Lower lobe of right lung (tissue), 2 donors: ENCODE measurements at regions not wholly inside any gene's neighbourhood (a gene's known extent, or its start where the extent isn't known, plus 50 kb on each side); places are given as distances from the start of the nearest gene placed in this dataset.
"Not testable (repeated sequence)": the region's sequence is repeated elsewhere in the genome, so short reads cannot be mapped to it uniquely, and the experiment has no call there.

Experiments used
- ATAC-seq, 2 donors: fragments of 200-7000 bp; cut with Tn5 transposase; one replicate each; pipeline ENCODE4 v1.9.1; 2020 to 2022; ENCODE audit warnings: mild to moderate bottlenecking in 2 of 2, moderate library complexity in 2 of 2
- DNase-seq: peaks from one replicate; pipeline ENCODE4 v3.0.0-alpha.2; 2020
- H3K27ac ChIP-seq: fragments of 200-600 bp; one replicate; pipeline ENCODE4 v1.8.0; 2022
- H3K27me3 ChIP-seq: fragments of 200-600 bp; one replicate; pipeline ENCODE4 v1.8.0; 2022; ENCODE audit warnings: low read depth
- H3K36me3 ChIP-seq: fragments of 200-600 bp; one replicate; pipeline ENCODE4 v1.8.0; 2022; ENCODE audit warnings: mild to moderate bottlenecking
- H3K4me1 ChIP-seq: fragments of 200-600 bp; one replicate; pipeline ENCODE4 v1.8.0; 2022
- H3K4me3 ChIP-seq: fragments of 200-600 bp; one replicate; pipeline ENCODE4 v1.8.0; 2022; ENCODE audit warnings: mild to moderate bottlenecking
- H3K9me3 ChIP-seq: fragments of 200-600 bp; one replicate; pipeline ENCODE4 v1.8.0; 2022
- CTCF ChIP-seq: fragments of 200-600 bp; IDR thresholded peaks from one replicate; pipeline ENCODE4 v1.8.0; 2022; ENCODE audit warnings: antibody characterized with exemption, mild to moderate bottlenecking
- intact Hi-C: fragments of 100-400 bp; cut with DNase I; formaldehyde crosslinking; loops from one replicate; pipeline ENCODE4 v1.11.0; 2022
- donor health status: DM: no; HTN: yes; CAD: no; lungs with severe emphysema.

GRCh38 chr2:146413086-146413610 lies 1431.7 kb upstream of the ACVR2A start:
- no peaks in the 10 kb centered on the region for H3K27me3 ChIP-seq
- no peak for TF ChIP-seq CTCF
- intact Hi-C loops = no loop called here
- H3K36me3 ChIP-seq = no peaks in the 10 kb centered on the region
- peak in 1 of 2 donors; percentile 19 for ATAC-seq
- H3K27ac ChIP-seq = no peak overlapping the region
- H3K4me1 ChIP-seq = no peaks in the 10 kb centered on the region
- no peaks in the 10 kb centered on the region for H3K9me3 ChIP-seq
- DNase-seq = no peak
- H3K4me3 ChIP-seq = no peak overlapping the region

- ATAC-seq = no peak
These were observed 1432.2 kb upstream of the ACVR2A start for GRCh38 chr2:146412625-146413024.

GRCh38 chr2:146405402-146406309 lies 1439.2 kb upstream of the ACVR2A start:
- H3K36me3 ChIP-seq, H3K27ac ChIP-seq, DNase-seq, ATAC-seq, H3K4me1 ChIP-seq, H3K27me3 ChIP-seq, H3K4me3 ChIP-seq, H3K9me3 ChIP-seq, intact Hi-C loops: not testable (repeated sequence)

More at GRCh38 chr2:146412625-146413024, 1432.2 kb upstream of the ACVR2A start:
- no peak for TF ChIP-seq CTCF
- H3K27ac ChIP-seq = no peak overlapping the region
- intact Hi-C loops = no loop called here
- no peaks in the 10 kb centered on the region for H3K4me1 ChIP-seq
- DNase-seq = no peak
- H3K27me3 ChIP-seq = no peaks in the 10 kb centered on the region
- no peaks in the 10 kb centered on the region for H3K9me3 ChIP-seq
- H3K4me3 ChIP-seq = no peak overlapping the region
- no peaks in the 10 kb centered on the region for H3K36me3 ChIP-seq

- H3K27me3 ChIP-seq, H3K9me3 ChIP-seq, H3K27ac ChIP-seq, H3K36me3 ChIP-seq, ATAC-seq, DNase-seq, H3K4me1 ChIP-seq, H3K4me3 ChIP-seq, intact Hi-C loops: not testable (repeated sequence)
These were observed 1441.2 kb upstream of the ACVR2A start for GRCh38 chr2:146403546-146404160.

GRCh38 chr2:146392631-146393030 lies 1452.2 kb upstream of the ACVR2A start:
- H3K36me3 ChIP-seq = no peaks in the 10 kb centered on the region
- H3K9me3 ChIP-seq = no peaks in the 10 kb centered on the region
- no peaks in the 10 kb centered on the region for H3K27me3 ChIP-seq
- H3K4me3 ChIP-seq = no peak overlapping the region
- H3K27ac ChIP-seq = no peak overlapping the region
- intact Hi-C loops = no loop called here
- no peak for TF ChIP-seq CTCF
- ATAC-seq (no peak), DNase-seq (no peak)
- no peaks in the 10 kb centered on the region for H3K4me1 ChIP-seq

GRCh38 chr2:146392186-146392585 lies 1452.6 kb upstream of the ACVR2A start:
- no peaks in the 10 kb centered on the region for H3K9me3 ChIP-seq
- ATAC-seq (no peak), DNase-seq (no peak)
- no peaks in the 10 kb centered on the region for H3K27me3 ChIP-seq
- no peak for TF ChIP-seq CTCF
- intact Hi-C loops = no loop called here
- H3K27ac ChIP-seq = no peak overlapping the region
- no peaks in the 10 kb centered on the region for H3K36me3 ChIP-seq
- no peaks in the 10 kb centered on the region for H3K4me1 ChIP-seq
- H3K4me3 ChIP-seq = no peak overlapping the region
